ENCODE measurements at regions not wholly inside any gene's neighbourhood (a gene's known extent, or its start where the extent isn't known, plus 50 kb on each side); places are given as distances from the start of the nearest gene placed in this dataset.

- Mint-ChIP-seq H3K9me3 (peaks cover 16% of the 10 kb centered on the region), H3K27ac (no peak overlapping the region), H3K4me3 (no peak overlapping the region), H3K36me3 (ENCODE audit: low read depth) (no peaks in the 10 kb centered on the region), H3K27me3 (no peaks in the 10 kb centered on the region), H3K4me1 (ENCODE audit: low read depth) (no peaks in the 10 kb centered on the region)
- intact Hi-C loops (cut with DNase I, micrococcal nuclease) = no loop called here
- H3K36me3 ChIP-seq (ENCODE audit: insufficient read depth, low read length) = no peaks in the 10 kb centered on the region
- CTCF ChIA-PET = no interaction called here
- no peaks in the 10 kb centered on the region for H3K4me1 ChIP-seq (ENCODE audit: insufficient read depth, low read length)
- H3K27ac ChIP-seq (ENCODE audit: low read depth in 1 of 2, low read length in 2 of 2) = no peak overlapping the region
- H3K9me3 ChIP-seq (ENCODE audit: control insufficient read depth in 1 of 2, insufficient read depth in 1 of 2, low read length in 2 of 2) = peaks cover 0 to 10% of the 10 kb centered on the region in 2 experiments
- no peak for ATAC-seq (ENCODE audit: poor library complexity)
- H3K4me3 ChIP-seq (ENCODE audit: low read length) = no peak overlapping the region
- TF ChIP-seq CTCF (IDR thresholded peaks at IDR 0.05) = no peak
- H3K27me3 ChIP-seq (ENCODE audit: control insufficient read depth in 1 of 2, insufficient read depth in 2 of 2, low read length in 2 of 2) = no peaks in the 10 kb centered on the region
- POLR2A ChIA-PET = no interaction called here
- DNase-seq = no peak
Observed at GRCh38 chr2:210991107-210991506, 434.7 kb downstream of the CPS1 start.

- no peak overlapping the region for H3K4me3 Mint-ChIP-seq
- intact Hi-C loops (cut with DNase I, micrococcal nuclease) = no loop called here
- H3K36me3 Mint-ChIP-seq (ENCODE audit: low read depth) = no peaks in the 10 kb centered on the region
- ChIA-PET CTCF (no interaction called here), POLR2A (no interaction called here)
- no peaks in the 10 kb centered on the region for H3K4me1 Mint-ChIP-seq (ENCODE audit: low read depth)
- no peaks in the 10 kb centered on the region for H3K9me3 ChIP-seq (ENCODE audit: control insufficient read depth in 1 of 2, insufficient read depth in 1 of 2, low read length in 2 of 2)
- no peak for TF ChIP-seq CTCF (IDR thresholded peaks at IDR 0.05)
- no peak overlapping the region for H3K27ac ChIP-seq (ENCODE audit: low read depth in 1 of 2, low read length in 2 of 2)
- H3K36me3 ChIP-seq (ENCODE audit: insufficient read depth, low read length) = no peaks in the 10 kb centered on the region
- DNase-seq (no peak), ATAC-seq (ENCODE audit: poor library complexity) (no peak)
- no peak overlapping the region for H3K4me3 ChIP-seq (ENCODE audit: low read length)
- H3K4me1 ChIP-seq (ENCODE audit: insufficient read depth, low read length) = no peaks in the 10 kb centered on the region
- H3K27me3 ChIP-seq (ENCODE audit: control insufficient read depth in 1 of 2, insufficient read depth in 2 of 2, low read length in 2 of 2) = no peaks in the 10 kb centered on the region
- H3K27ac Mint-ChIP-seq = no peak overlapping the region
- H3K9me3 Mint-ChIP-seq = peaks cover 14% of the 10 kb centered on the region
- H3K27me3 Mint-ChIP-seq = no peaks in the 10 kb centered on the region
Observed at GRCh38 chr2:210994104-210994503, 437.7 kb downstream of the CPS1 start.

GRCh38 chr2:210997373-210997772 lies 441.0 kb downstream of the CPS1 start:
- Histone ChIP-seq H3K4me3 (ENCODE audit: low read length) (no peak overlapping the region), H3K27ac (ENCODE audit: low read depth in 1 of 2, low read length in 2 of 2) (no peak overlapping the region), H3K27me3 (ENCODE audit: control insufficient read depth in 1 of 2, insufficient read depth in 2 of 2, low read length in 2 of 2) (no peaks in the 10 kb centered on the region), H3K9me3 (ENCODE audit: control insufficient read depth in 1 of 2, insufficient read depth in 1 of 2, low read length in 2 of 2) (no peaks in the 10 kb centered on the region), H3K36me3 (ENCODE audit: insufficient read depth, low read length) (no peaks in the 10 kb centered on the region), H3K4me1 (ENCODE audit: insufficient read depth, low read length) (no peaks in the 10 kb centered on the region)
- Mint-ChIP-seq H3K36me3 (ENCODE audit: low read depth) (no peaks in the 10 kb centered on the region), H3K9me3 (peaks cover 13% of the 10 kb centered on the region), H3K4me1 (ENCODE audit: low read depth) (no peaks in the 10 kb centered on the region), H3K27ac (no peak overlapping the region), H3K27me3 (no peaks in the 10 kb centered on the region), H3K4me3 (no peak overlapping the region)
- ATAC-seq (ENCODE audit: poor library complexity) (no peak), DNase-seq (no peak)
- intact Hi-C loops (cut with DNase I, micrococcal nuclease) = no loop called here
- ChIA-PET POLR2A (no interaction called here), CTCF (no interaction called here)
- TF ChIP-seq CTCF (IDR thresholded peaks at IDR 0.05) = no peak

Measured in CD4-positive, alpha-beta T cell (primary cell).